Mammary epithelial cell (primary cell): ENCODE measurements at regions not wholly inside any gene's neighbourhood (a gene's known extent, or its start where the extent isn't known, plus 50 kb on each side); places are given as distances from the start of the nearest gene placed in this dataset.

Source experiments
- EZH2 ChIP-seq: IDR thresholded peaks from 2 replicates; pipeline ENCODE4 v1.6.1; 2012; ENCODE audit warnings: low read length, inconsistent platforms, borderline replicate concordance
- TF ChIP-seq, protein P1 (sequence below), 2 donors: IDR thresholded peaks in 1 of 2; conservative IDR thresholded peaks in 1 of 2; 2 replicates each; pipeline ENCODE4 v1.5.1; 2011 to 2012; ENCODE audit warnings: inconsistent platforms in 2 of 2, low read length in 2 of 2, mild to moderate bottlenecking in 2 of 2, control low read depth in 1 of 2, low read depth in 1 of 2; ENCODE audit not compliant: insufficient read depth in 1 of 2; ENCODE audit errors: extremely low read depth in 1 of 2

GRCh38 chr7:80334196-80334595, 177.7 kb downstream of the GNAT3 start:
- TF ChIP-seq, protein P1, sequence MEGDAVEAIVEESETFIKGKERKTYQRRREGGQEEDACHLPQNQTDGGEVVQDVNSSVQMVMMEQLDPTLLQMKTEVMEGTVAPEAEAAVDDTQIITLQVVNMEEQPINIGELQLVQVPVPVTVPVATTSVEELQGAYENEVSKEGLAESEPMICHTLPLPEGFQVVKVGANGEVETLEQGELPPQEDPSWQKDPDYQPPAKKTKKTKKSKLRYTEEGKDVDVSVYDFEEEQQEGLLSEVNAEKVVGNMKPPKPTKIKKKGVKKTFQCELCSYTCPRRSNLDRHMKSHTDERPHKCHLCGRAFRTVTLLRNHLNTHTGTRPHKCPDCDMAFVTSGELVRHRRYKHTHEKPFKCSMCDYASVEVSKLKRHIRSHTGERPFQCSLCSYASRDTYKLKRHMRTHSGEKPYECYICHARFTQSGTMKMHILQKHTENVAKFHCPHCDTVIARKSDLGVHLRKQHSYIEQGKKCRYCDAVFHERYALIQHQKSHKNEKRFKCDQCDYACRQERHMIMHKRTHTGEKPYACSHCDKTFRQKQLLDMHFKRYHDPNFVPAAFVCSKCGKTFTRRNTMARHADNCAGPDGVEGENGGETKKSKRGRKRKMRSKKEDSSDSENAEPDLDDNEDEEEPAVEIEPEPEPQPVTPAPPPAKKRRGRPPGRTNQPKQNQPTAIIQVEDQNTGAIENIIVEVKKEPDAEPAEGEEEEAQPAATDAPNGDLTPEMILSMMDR (conservative IDR thresholded peaks at IDR 0.05 in 1 of 2, IDR thresholded peaks at IDR 0.05 in 1 of 2; ENCODE audit: extremely low read depth in 1 of 2, insufficient read depth in 1 of 2, low read depth in 1 of 2, low read length in 2 of 2) = no peak
- TF ChIP-seq EZH2 = no peak
